Esophagus squamous epithelium (tissue), 5 donors: ENCODE measurements at regions not wholly inside any gene's neighbourhood (a gene's known extent, or its start where the extent isn't known, plus 50 kb on each side); places are given as distances from the start of the nearest gene placed in this dataset.
"Not testable (repeated sequence)": the region's sequence is repeated elsewhere in the genome, so short reads cannot be mapped to it uniquely, and the experiment has no call there.

Experiments used
- DNase-seq: peaks from one replicate; lab custom pipeline; 2025; lab: John Stamatoyannopoulos, UW
- H3K27ac ChIP-seq, 4 donors: fragments of 200-600 bp; sonication (generic); one replicate each; pipeline ENCODE4 v1.5.1; 2016 to 2019; ENCODE audit warnings: mild to moderate bottlenecking in 1 of 4
- H3K27me3 ChIP-seq, 4 donors: fragments of 200-600 bp; sonication (generic); 1 replicate in 3 of 4; 2 replicates in 1 of 4; pipeline versions ENCODE4 v1.5.1 to v1.6.0; 2017 to 2021; ENCODE audit warnings: antibody characterized with exemption in 1 of 4
- H3K36me3 ChIP-seq, 3 donors: fragments of 200-600 bp; sonication (generic); one replicate each; pipeline ENCODE4 v1.5.1; 2016 to 2019
- H3K4me1 ChIP-seq, 3 donors: fragments of 200-600 bp; sonication (generic); one replicate each; pipeline ENCODE4 v1.5.1; 2017 to 2019
- H3K4me3 ChIP-seq, 4 donors: fragments of 200-600 bp; sonication (generic); 1 replicate in 3 of 4; 2 replicates in 1 of 4; pipeline ENCODE4 v1.5.1; 2016 to 2019; ENCODE audit warnings: mild to moderate bottlenecking in 2 of 4, moderate library complexity in 1 of 4
- H3K9me3 ChIP-seq, 3 donors: fragments of 200-600 bp; sonication (generic); one replicate each; pipeline ENCODE4 v1.5.1; 2016 to 2019
- CTCF ChIP-seq, 6 experiments: fragments of 450-650 bp in 4 of 6; fragments of 200-600 bp in 2 of 6; sonication (generic) in 2 of 6; IDR thresholded peaks; one replicate each; pipeline ENCODE4 v1.5.1; 2016 to 2019; ENCODE audit warnings: antibody characterized with exemption in 6 of 6, mild to moderate bottlenecking in 4 of 6, moderate library complexity in 4 of 6
- POLR2A ChIP-seq, 4 donors: fragments of 450-650 bp; IDR thresholded peaks; one replicate each; pipeline ENCODE4 v1.6.1; 2017; ENCODE audit warnings: antibody characterized with exemption in 4 of 4, mild to moderate bottlenecking in 4 of 4, moderate library complexity in 3 of 4
- WGBS, 2 donors: methylation state at CpG; one replicate each; pipeline ENCODE4 v1.1.5; 2018; 5-methylcytosine and 5-hydroxymethylcytosine counted together
- intact Hi-C: fragments of 100-400 bp; cut with DNase I; formaldehyde crosslinking; loops from one replicate; pipeline ENCODE4 v1.15.0; 2022
- donor health status: DM: yes; HTN: yes; CAD: no.

- Histone ChIP-seq H3K4me1 (no peaks in the 10 kb centered on the region), H3K4me3 (no peak overlapping the region), H3K36me3 (no peaks in the 10 kb centered on the region), H3K27ac (no peak overlapping the region), H3K9me3 (peaks cover 0 to 12% (median 0%) of the 10 kb centered on the region in 3 donors), H3K27me3 (no peaks in the 10 kb centered on the region)
- WGBS, 2 donors: 63 to 100% methylated on average over 1 to 2 of the region's 2 CpGs
- intact Hi-C loops: no loop called here
- TF ChIP-seq CTCF (IDR thresholded peaks at IDR 0.05) (no peak), POLR2A (IDR thresholded peaks at IDR 0.05) (no peak)
- DNase-seq: no peak
Measured at GRCh38 chr5:85990998-85991397, 626.7 kb upstream of the COX7C start.

DNA sequence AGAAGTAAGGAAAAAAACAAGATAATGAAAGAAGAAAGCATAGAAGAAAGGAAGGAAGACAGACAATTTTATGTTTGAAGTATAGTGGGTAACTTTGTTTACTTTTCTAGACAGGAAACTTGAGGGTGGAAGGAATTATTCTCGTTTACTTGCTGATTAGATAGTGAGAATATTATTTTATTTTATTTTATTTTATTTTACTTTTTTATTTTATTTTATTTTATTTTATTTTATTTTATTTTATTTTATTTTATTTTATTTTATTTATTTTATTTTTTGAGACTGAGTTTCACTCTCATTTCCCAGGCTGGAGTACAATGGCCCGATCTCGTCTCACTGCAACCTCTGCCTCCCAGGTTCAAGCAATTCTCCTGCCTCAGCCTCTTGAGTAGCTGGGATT is 623.1 kb upstream of the COX7C start:
- H3K27ac ChIP-seq, DNase-seq, H3K4me1 ChIP-seq, H3K36me3 ChIP-seq, intact Hi-C loops, H3K27me3 ChIP-seq, H3K4me3 ChIP-seq: not testable (repeated sequence)
- WGBS, 2 donors: 69 to 78% methylated on average over 3 of the region's 3 CpGs
- H3K9me3 ChIP-seq: peaks cover 0 to 12% (median 0%) of the 10 kb centered on the region in 3 donors

DNA sequence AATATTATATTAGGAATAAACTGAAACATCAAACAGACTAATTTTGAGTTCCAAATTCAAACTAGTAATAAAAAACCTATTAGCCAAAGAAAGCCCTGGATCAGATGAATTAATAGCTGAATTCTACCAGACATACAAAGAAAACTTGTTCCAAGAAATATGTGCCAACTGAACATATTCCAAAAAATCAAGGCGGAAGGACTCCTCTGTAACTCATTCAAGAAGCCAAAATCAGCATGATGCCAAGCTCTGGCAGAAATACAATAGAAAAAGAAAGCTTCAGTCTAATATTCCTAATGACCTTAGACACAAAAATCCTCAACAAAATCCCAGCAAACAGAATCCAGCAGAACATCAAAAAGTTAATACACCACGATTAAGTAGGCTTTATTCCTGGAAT is 619.1 kb upstream of the COX7C start:
- no peak for DNase-seq
- TF ChIP-seq POLR2A (IDR thresholded peaks at IDR 0.05): no peak
- 12 to 34% methylated on average over 2 of the region's 2 CpGs for WGBS, 2 donors

DNA sequence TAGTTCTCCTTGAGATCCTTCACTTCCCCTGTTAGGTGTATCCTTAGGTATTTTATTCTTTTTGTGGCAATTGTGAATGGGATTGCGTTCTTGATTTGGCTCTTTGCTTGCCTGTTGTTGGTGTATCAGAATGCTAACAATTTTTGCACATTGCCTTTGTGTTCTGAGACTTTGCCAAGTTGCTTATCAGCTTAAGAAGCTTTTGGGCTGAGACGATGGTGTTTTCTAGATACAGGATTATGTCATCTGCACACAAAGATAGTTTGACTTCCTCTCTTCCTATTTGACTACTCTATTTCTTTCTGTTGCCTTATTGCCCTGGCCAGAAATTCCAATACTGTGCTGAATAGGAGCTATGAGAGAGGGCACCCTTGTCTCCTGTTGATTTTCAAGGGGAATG is 609.4 kb upstream of the COX7C start:
- Histone ChIP-seq H3K27ac (no peak overlapping the region), H3K36me3 (no peaks in the 10 kb centered on the region), H3K4me1 (no peaks in the 10 kb centered on the region), H3K4me3 (no peak overlapping the region), H3K27me3 (no peaks in the 10 kb centered on the region), H3K9me3 (no peaks in the 10 kb centered on the region)
- intact Hi-C loops: no loop called here
- 65 to 78% methylated on average over 2 of the region's 2 CpGs for WGBS, 2 donors
- TF ChIP-seq CTCF (IDR thresholded peaks at IDR 0.05): no peak
- no peak for TF ChIP-seq POLR2A (IDR thresholded peaks at IDR 0.05)
- DNase-seq: no peak

More for the DNA sequence above, 619.1 kb upstream of the COX7C start:
- Histone ChIP-seq H3K27me3 (no peaks in the 10 kb centered on the region), H3K27ac (no peak overlapping the region), H3K4me1 (no peaks in the 10 kb centered on the region), H3K4me3 (no peak overlapping the region), H3K9me3 (no peaks in the 10 kb centered on the region), H3K36me3 (no peaks in the 10 kb centered on the region)
- intact Hi-C loops: no loop called here

- Histone ChIP-seq H3K27ac (no peak overlapping the region), H3K27me3 (no peaks in the 10 kb centered on the region), H3K9me3 (no peaks in the 10 kb centered on the region), H3K4me3 (no peak overlapping the region), H3K4me1 (no peaks in the 10 kb centered on the region), H3K36me3 (no peaks in the 10 kb centered on the region)
- TF ChIP-seq POLR2A (IDR thresholded peaks at IDR 0.05) (no peak), CTCF (IDR thresholded peaks at IDR 0.05) (no peak)
- intact Hi-C loops: no loop called here
- WGBS, 2 donors: 84 to 91% methylated on average over 3 of the region's 3 CpGs
- no peak for DNase-seq
Measured at GRCh38 chr5:86008704-86009103, 609.0 kb upstream of the COX7C start.

DNA sequence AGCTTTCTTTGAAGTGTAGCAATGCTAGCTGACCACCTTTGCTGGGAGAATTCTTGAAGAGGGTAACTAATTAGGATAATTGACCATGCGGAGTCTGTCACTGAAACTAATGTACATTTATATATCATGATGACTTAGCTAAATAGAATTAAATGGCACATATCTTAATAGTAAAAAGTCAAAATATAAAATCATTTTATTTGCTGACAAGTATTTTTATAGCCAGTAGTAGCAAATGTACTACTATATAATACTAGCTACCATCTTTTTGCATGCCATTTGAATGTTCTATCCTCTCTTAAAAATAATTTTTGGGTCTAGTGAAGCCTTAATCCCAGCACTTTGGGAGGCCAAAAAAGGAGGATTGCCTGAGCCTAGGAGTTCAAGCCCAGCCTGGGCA is 605.8 kb upstream of the COX7C start:
- DNase-seq: no peak
- Histone ChIP-seq H3K27ac (no peak overlapping the region), H3K36me3 (no peaks in the 10 kb centered on the region), H3K4me1 (no peaks in the 10 kb centered on the region), H3K27me3 (no peaks in the 10 kb centered on the region), H3K4me3 (no peak overlapping the region), H3K9me3 (no peaks in the 10 kb centered on the region)
- TF ChIP-seq POLR2A (IDR thresholded peaks at IDR 0.05): no peak
- TF ChIP-seq CTCF (IDR thresholded peaks at IDR 0.05): no peak
- WGBS, 2 donors: 90 to 100% methylated on average over 1 of the region's 1 CpG
- intact Hi-C loops: no loop called here
